ENCODE measurements at regions not wholly inside any gene's neighbourhood (a gene's known extent, or its start where the extent isn't known, plus 50 kb on each side); places are given as distances from the start of the nearest gene placed in this dataset.

DNA sequence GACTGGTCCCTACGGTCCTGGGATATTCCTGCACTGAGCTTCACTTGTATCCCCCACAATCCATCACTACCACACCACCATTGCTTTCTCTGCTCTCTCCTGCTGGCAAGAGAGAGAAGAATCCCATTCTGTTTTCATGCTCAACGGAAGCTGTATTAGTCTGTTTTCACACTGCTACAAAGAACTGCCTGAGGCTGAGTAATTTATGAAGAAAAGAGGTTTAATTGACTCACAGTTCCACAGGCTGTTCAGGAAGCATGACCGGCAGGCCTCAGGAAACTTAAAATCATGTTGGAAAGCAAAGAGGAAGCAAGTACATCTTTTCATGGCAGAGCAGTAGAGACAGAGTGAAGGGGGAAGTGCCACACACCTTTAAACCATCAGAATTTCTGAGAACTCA is 260.4 kb upstream of the LYZL1 start:
- no peak for DNase-seq

GRCh38 chr10:29030900-29031299 is 258.0 kb upstream of the LYZL1 start:
- no peak for DNase-seq

DNA sequence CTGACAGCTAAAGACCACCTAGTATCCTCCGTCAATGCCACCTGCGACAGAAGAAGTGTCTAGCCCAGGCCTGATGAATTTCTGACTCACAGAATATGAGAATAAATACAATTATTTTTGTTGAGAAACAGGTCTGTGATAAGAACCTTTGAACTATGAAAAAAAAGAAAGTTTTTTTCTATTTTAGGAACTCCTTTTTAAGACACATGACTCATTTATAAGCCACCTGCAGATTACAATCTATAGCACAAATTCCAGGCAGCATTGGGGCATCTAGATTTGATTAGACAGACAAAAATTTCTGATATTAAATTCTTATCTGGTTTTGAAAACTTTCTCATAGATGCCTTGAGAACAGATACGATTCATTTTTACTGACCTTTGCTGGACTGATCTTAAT is 256.7 kb upstream of the LYZL1 start:
- DNase-seq: no peak

- DNase-seq: no peak
These were observed 255.4 kb upstream of the LYZL1 start for GRCh38 chr10:29033311-29033940.

GRCh38 chr10:29034592-29034991 is 254.3 kb upstream of the LYZL1 start:
- no peak for DNase-seq

DNA sequence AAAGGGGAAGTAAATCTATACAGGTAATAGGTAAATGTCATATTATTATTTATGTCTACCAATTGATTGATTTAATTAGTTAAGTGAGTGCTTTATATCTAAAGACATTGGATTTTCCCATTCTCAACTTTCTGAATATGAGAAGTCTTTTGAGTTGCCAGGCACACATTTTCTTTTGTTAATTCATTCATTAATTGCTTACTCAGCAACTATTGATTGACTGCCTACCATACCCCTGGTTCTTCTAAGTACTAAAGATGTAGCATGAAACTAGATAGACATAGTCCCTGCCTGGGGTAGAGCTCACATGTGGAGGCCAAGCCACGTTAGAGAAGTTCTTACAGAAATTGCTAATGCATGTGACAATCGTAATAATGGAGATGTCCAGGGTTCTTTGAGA is 253.1 kb upstream of the LYZL1 start:
- DNase-seq: no peak

DNA sequence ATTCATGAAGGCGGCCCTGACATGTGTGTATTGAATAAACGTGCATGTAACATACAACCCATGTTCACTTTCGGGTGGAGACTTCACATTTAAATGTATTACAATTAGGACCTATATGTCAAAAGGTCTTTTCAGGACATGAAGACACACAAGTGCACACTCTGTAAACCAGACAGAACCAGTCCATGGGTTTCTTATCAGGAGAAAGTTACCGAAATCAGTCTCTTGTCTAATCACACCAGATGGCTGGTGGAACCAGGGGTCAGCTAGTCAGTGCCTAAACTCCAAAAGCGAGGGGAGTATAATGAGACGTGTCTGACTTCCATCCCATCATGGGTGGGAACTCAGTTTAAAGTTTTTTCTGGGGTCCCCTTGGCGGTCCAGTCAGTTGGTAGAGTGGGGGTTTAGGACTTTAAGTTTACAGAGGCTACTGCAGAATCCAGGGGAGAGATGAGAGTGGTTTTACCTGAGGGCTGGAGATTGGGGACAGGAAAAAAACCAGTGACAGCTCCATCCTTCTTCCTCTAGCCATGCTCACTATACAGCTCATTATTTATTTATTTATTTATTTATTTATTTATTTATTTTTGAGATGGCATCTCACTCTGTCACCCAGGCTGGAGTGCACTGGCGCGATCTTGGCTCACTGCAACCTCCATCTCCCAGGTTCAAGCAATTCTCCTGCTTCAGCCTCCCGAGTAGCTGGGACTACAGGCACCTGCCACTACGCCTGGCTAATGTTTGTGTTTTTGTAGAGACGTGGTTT is 251.3 kb upstream of the LYZL1 start:
- DNase-seq: no peak

- no peak for DNase-seq
These were observed 249.8 kb upstream of the LYZL1 start for GRCh38 chr10:29039091-29039490.

DNA sequence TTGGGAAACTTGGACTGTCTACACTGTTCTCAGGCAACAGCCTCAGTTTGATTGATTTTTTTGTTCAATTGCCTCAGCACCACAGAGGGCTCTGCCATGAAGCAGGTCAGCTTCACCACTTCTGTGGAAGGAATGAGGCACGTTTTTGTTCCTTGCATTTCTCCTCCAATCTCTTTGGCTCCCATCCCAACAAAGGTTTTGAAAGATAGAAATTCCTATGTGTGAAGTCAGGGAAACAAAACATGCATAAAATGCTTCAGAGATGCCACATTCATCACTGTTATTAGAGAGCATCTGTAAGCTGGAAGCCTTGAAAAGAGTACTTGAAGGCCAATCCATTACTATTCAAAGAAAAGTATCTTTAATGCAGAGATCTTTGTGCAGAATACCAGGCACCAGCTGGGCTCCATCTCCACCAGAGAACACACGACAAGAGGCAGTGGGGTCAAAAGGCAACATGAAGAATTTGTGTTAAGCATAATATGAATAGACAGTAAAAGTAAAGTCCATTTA is 249.1 kb upstream of the LYZL1 start:
- no peak for DNase-seq

GRCh38 chr10:29041616-29042015 is 247.3 kb upstream of the LYZL1 start:
- DNase-seq: no peak

GRCh38 chr10:29048506-29048905 is 240.4 kb upstream of the LYZL1 start:
- no peak for DNase-seq

- no peak for DNase-seq
These were observed 238.8 kb upstream of the LYZL1 start for GRCh38 chr10:29050081-29050480.

GRCh38 chr10:29055101-29055500 is 233.8 kb upstream of the LYZL1 start:
- DNase-seq: no peak

DNA sequence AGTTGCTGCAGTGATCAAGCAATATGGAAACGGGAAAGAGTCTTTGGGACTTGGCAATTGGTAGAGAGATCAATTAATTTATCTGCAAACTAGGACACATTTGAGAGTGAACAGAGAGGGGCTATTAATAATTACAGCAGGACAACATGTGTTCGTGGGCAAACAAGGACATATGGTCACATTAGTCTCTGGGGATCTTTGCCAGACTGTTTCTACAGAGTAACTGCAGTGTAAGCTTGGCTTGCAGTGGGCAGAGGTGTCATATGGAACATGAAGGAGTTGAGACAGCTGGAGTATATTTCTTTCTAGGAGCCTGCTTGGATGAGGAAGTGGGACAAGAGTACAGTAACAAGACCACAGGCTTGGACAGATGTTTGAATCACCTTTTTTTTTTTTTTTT is 232.1 kb upstream of the LYZL1 start:
- no peak for DNase-seq

GRCh38 chr10:29057822-29058331 is 231.0 kb upstream of the LYZL1 start:
- no peak for DNase-seq

- DNase-seq: no peak
These were observed 224.8 kb upstream of the LYZL1 start for GRCh38 chr10:29063806-29064644.

- DNase-seq: no peak
These were observed 224.2 kb upstream of the LYZL1 start for GRCh38 chr10:29064680-29065079.

GRCh38 chr10:29067161-29067560 is 221.7 kb upstream of the LYZL1 start:
- DNase-seq: no peak

GRCh38 chr10:29067628-29068027 is 221.2 kb upstream of the LYZL1 start:
- DNase-seq: no peak

DNA sequence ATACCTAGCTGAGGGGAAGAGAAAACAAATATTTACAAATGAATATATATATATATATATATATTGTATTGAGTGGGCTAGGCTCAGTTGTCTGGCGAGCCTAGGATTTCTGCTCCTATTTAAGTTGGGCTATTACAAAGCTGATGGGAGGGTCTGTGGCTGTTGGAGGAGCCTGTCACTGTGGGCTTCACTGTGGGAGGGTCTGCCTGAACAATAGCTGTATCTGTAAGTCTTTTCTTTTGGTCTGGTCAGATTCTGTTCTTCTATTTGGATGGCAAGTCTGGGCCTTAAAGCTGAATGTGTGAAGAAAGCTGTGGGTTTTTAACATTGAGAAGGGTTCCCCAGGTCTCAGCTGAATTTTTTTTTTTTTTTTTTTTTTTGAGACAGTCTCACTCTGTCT is 220.6 kb upstream of the LYZL1 start:
- no peak for DNase-seq

DNA sequence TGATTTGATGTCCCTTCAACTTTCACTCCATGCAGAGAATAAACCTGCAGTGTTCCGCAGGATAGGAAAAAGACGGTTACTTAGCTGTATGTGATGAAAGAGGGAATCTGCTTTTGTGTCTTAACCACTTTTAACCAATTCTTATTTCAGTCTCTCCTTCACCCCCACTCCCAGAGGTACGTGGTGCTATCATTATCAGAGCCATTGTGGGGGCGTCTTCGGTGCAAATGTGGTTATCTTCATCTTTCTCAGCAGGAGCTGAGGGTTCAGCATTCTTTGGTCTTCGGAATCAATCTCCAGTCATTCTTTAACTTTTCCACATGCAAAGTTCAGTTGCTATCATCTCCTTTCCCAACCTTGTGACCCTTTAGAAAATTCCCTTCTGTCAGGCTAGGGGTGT is 219.9 kb upstream of the LYZL1 start:
- no peak for DNase-seq

GRCh38 chr10:29069941-29070340 is 218.9 kb upstream of the LYZL1 start:
- no peak for DNase-seq

Data from muscle of arm (tissue), 1 donor.